ENCODE measurements at regions not wholly inside any gene's neighbourhood (a gene's known extent, or its start where the extent isn't known, plus 50 kb on each side); places are given as distances from the start of the nearest gene placed in this dataset.

GRCh38 chr1:157189986-157190982 is 52.1 kb upstream of the ETV3 start:
- TF ChIP-seq CTCF (IDR thresholded peaks at IDR 0.05) (no peak), POLR2A (IDR thresholded peaks at IDR 0.05) (no peak)

Data from breast epithelium (tissue), 3 donors.